ENCODE measurements at regions not wholly inside any gene's neighbourhood (a gene's known extent, or its start where the extent isn't known, plus 50 kb on each side); places are given as distances from the start of the nearest gene placed in this dataset.
"Not testable (repeated sequence)": the region's sequence is repeated elsewhere in the genome, so short reads cannot be mapped to it uniquely, and the experiment has no call there.

DNA sequence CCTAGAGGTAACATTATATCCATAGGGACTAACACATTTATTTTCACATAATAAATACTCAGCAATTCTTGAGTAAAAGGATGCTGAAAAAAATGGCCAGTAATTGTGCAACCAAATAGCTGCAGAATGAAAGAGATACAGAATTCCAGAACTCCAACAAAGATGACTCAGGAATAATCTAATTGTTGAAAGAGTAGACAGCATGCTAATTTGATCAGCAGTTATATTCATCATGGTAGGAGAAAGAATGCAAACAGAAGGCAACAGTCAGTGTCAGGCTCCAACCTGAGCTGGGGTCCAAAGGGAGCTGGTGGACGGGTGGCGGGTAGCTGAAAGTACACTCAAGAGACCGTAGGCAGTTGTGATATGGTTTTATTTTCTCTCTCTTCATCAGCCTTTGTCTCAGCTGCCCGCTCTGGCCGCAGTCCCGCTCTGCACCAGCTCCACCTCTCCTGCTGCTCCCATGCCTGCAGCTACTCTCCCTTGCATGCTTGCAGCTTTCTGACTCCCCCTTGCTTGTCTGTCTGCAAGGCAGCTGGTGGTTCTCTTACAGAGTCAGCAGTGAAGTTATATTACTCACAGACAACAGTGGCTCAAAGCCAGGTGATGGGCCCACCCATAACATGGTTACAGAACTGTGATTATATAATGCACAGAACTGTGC lies 1150.1 kb downstream of the STIM2 start:
- TF ChIP-seq, protein P1, sequence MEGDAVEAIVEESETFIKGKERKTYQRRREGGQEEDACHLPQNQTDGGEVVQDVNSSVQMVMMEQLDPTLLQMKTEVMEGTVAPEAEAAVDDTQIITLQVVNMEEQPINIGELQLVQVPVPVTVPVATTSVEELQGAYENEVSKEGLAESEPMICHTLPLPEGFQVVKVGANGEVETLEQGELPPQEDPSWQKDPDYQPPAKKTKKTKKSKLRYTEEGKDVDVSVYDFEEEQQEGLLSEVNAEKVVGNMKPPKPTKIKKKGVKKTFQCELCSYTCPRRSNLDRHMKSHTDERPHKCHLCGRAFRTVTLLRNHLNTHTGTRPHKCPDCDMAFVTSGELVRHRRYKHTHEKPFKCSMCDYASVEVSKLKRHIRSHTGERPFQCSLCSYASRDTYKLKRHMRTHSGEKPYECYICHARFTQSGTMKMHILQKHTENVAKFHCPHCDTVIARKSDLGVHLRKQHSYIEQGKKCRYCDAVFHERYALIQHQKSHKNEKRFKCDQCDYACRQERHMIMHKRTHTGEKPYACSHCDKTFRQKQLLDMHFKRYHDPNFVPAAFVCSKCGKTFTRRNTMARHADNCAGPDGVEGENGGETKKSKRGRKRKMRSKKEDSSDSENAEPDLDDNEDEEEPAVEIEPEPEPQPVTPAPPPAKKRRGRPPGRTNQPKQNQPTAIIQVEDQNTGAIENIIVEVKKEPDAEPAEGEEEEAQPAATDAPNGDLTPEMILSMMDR (IDR thresholded peaks at IDR 0.05; ENCODE audit: insufficient read depth, missing control alignments): no peak
- FAIRE-seq (no peak), DNase-seq (ENCODE audit: insufficient read length, low spot score) (no peak)

DNA sequence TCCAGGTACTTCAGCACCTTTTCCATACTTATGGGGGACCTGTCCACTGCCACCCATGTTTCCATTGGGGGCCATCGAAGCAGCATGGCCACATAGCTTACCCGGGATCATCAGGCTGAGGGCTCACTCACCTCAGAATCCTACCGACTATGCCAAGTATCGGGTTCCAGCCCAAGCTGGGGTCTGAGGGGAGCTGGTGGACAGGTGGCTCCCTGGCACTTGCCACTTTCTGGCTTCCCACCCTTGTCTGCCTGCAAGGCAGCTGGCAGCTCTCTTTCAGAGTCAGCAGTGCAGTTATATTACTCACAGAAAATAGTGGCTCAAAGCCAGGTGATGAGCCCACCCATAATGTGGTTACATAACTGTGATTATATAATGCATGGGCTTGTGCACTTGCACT lies 1153.8 kb downstream of the STIM2 start:
- TF ChIP-seq, protein P1 (IDR thresholded peaks at IDR 0.05; ENCODE audit: insufficient read depth, missing control alignments): no peak
- FAIRE-seq (no peak), DNase-seq (ENCODE audit: insufficient read length, low spot score) (no peak)

DNA sequence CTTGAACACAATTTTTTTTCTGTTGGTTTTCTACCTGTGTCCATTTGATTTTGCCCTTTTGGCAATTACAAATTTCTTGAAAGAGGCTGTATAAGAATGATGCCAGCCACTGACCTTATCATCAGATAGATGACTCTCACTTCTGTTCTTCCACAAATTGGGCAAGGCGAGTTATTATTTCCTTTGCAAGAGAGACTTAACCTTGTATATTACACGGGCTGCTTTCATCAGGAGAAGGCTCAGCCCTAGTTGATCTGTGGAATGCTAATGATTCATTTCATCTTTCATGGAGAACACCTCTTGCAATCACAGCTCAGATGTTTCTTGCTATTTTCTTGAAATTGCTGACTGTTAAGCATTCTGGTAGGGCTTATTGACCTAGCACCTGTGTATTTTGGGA lies 1155.4 kb downstream of the STIM2 start:
- FAIRE-seq (no peak), DNase-seq (ENCODE audit: insufficient read length, low spot score) (no peak)
- TF ChIP-seq, protein P1 (IDR thresholded peaks at IDR 0.05; ENCODE audit: insufficient read depth, missing control alignments): no peak

DNA sequence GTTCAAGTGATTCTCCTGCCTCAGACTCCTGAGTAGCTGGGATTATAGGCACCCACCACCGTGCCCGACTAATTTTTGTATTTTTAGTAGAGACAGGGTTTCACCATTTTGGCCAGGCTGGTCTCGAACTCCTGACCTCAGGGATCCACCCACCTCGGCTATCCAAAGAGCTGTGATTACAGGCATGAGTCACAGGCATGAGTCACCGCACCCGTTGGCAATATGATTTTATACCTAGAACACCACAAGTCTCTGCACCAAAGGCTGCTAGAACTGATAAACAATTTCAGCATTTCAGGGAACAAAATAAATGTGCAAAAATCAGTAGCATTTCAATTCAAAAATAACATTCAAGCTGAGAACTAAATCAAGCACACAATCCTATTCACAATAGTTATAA lies 1177.6 kb downstream of the STIM2 start:
- DNase-seq (ENCODE audit: insufficient read length, low spot score); FAIRE-seq: not testable (repeated sequence)

DNA sequence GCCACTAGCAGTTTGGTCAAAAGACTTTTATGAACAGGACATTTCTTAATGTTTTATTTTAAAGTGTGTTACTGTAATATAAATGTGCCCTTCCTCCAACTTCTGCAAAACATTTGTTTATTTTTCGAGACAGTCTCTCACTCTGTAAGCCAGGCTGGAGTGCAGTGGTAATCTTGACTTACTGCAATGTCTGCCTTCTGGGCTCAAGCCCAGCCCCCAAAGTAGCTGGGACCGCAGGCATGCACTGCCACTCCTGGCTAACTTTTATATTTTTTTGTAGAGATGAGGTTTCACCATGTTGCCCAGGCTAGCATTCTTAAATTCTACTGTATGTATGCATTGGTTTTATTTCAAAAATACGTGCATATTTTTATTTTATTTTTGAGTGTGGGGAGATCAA lies 1201.9 kb downstream of the STIM2 start:
- DNase-seq (ENCODE audit: insufficient read length, low spot score): no peak
- no peak for FAIRE-seq
- TF ChIP-seq, protein P1 (IDR thresholded peaks at IDR 0.05; ENCODE audit: insufficient read depth, missing control alignments): no peak

DNA sequence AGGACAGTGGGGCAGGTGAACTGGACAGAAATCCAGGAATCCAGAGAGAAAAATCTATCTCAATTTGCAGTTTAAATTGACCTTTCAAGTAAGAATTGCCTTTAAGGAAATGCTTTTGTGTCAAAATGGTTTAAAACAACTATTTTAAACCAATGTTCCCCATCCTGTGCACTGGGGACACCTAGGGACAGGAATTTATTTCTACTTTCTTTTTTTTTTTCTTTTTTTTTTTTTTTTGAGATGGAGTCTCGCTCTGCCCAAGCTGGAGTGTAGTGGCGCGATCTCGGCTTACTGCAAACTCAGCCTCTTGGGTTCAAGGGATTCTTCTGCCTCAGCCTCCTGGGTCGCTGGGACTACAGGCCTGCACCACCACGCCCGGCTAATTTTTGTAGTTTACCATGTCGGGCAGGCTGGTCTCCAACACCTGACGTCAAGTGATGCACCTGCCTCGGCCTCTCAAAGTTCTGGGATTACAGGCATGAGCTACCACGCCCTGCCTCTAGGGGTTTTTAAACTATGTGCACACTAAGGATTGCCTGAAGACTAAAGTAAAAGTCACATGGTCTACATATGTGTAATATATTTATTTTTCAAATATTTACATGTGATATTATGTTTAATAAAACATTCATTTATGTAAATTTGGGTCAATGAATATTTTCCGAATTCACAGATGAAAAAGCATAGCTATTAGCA lies 1213.4 kb downstream of the STIM2 start:
- no peak for FAIRE-seq
- TF ChIP-seq, protein P1 (IDR thresholded peaks at IDR 0.05; ENCODE audit: insufficient read depth, missing control alignments): no peak

DNA sequence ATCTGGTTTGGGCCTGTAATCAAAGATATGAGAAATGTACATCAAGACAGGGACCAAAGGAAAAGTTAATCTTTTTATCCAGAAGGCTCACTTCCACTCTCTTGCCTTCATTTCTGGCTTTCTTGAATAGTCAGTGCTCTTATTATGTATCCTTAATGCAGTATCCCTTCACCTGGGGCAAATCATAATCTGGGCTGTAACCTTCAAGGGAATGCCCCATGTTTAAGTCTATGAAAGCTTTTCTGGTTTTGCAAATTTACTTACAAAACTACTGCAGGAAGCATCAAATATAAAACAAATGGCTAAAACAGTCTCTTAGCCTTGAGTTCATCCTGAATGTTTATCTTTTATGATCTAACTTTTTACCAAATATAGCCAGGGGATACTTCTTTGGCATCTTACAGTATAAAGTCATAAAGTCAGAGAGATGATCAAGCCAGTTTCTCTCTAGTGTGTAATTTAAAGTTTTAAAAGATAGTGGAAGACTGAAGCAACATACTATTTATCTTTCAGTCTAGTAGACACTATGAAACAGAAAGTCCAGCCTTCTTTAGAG lies 1214.8 kb downstream of the STIM2 start:
- DNase-seq (ENCODE audit: insufficient read length, low spot score) (no peak), FAIRE-seq (no peak)
- TF ChIP-seq, protein P1 (IDR thresholded peaks at IDR 0.05; ENCODE audit: insufficient read depth, missing control alignments): no peak

More for the DNA sequence above, 1213.4 kb downstream of the STIM2 start:
- no peak for DNase-seq (ENCODE audit: insufficient read length, low spot score)

DNA sequence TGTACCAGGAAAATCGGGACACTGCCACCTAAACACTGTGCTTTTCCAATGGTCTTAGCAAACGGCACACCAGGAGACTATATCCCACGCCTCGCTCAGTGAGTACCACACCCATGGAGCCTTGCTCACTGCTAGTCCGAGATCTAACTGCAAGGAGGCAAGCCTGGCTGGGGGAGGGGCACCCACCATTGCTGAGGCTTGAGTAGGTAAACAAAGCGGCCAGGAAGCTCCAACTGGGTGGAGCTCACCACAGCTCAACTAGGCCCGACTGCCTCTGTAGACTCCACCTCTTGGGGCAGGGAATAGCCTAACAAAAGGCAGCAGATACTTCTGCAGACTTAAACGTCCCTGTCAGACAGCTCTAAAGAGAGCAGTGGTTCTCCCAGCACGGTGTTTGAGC lies 1216.6 kb downstream of the STIM2 start:
- not testable (repeated sequence) for DNase-seq (ENCODE audit: insufficient read length, low spot score); FAIRE-seq
